Astrocyte (in vitro differentiated cells and primary cell): ENCODE measurements at regions not wholly inside any gene's neighbourhood (a gene's known extent, or its start where the extent isn't known, plus 50 kb on each side); places are given as distances from the start of the nearest gene placed in this dataset.

ENCODE experiments used
- DNase-seq: peaks from one replicate; pipeline ENCODE4 v3.0.0-alpha.2; 2010; ENCODE audit warnings: low read depth
- FAIRE-seq: peaks from 2 replicates; lab custom pipeline; 2011; peaks lifted over from hg19 to GRCh38; lab: Jason Lieb, UNC
- H2AFZ ChIP-seq: 2 replicates; pipeline ENCODE4 v1.6.0; 2012; ENCODE audit warnings: low read depth, low read length, inconsistent platforms
- H3K27ac ChIP-seq: 2 replicates; pipeline ENCODE4 v1.5.1; 2011; ENCODE audit warnings: low read depth, low read length, inconsistent platforms
- H3K27me3 ChIP-seq: 2 replicates; pipeline ENCODE4 v1.6.0; 2011; ENCODE audit warnings: low read length, inconsistent platforms; ENCODE audit not compliant: insufficient read depth
- H3K36me3 ChIP-seq: 2 replicates; pipeline ENCODE4 v1.5.1; 2011; ENCODE audit warnings: low read length, inconsistent platforms; ENCODE audit not compliant: insufficient read depth
- H3K4me1 ChIP-seq: 2 replicates; pipeline ENCODE4 v1.5.1; 2011; ENCODE audit warnings: low read length, inconsistent platforms; ENCODE audit not compliant: insufficient read depth
- H3K4me2 ChIP-seq: 2 replicates; pipeline ENCODE4 v1.6.0; 2012; ENCODE audit warnings: low read length, inconsistent platforms
- H3K4me3 ChIP-seq: 2 replicates; pipeline ENCODE4 v1.5.1; 2011; ENCODE audit warnings: low read depth, mild to moderate bottlenecking, low read length, inconsistent platforms; ENCODE audit not compliant: insufficient read depth
- H3K79me2 ChIP-seq: 2 replicates; pipeline ENCODE4 v1.6.0; 2012; ENCODE audit warnings: mild to moderate bottlenecking, low read length, inconsistent platforms; ENCODE audit not compliant: insufficient read depth
- H3K9ac ChIP-seq: 2 replicates; pipeline ENCODE4 v1.6.0; 2012; ENCODE audit warnings: mild to moderate bottlenecking, low read length, inconsistent platforms
- H3K9me3 ChIP-seq: 2 replicates; pipeline ENCODE4 v1.5.1; 2012; ENCODE audit warnings: low read depth, mild to moderate bottlenecking, low read length, inconsistent platforms; ENCODE audit not compliant: insufficient read depth
- H4K20me1 ChIP-seq: 2 replicates; pipeline ENCODE4 v1.6.0; 2012; ENCODE audit warnings: low read length, inconsistent platforms; ENCODE audit not compliant: insufficient read depth
- H3K27ac Mint-ChIP-seq: one replicate; pipeline ENCODE4 v1.8.0; 2021; ENCODE audit warnings: mild to moderate bottlenecking, mixed read lengths; ENCODE audit not compliant: unreplicated experiment
- H3K27me3 Mint-ChIP-seq: one replicate; pipeline ENCODE4 v1.8.0; 2021; ENCODE audit warnings: low read depth, mixed read lengths; ENCODE audit not compliant: unreplicated experiment
- H3K36me3 Mint-ChIP-seq: one replicate; pipeline ENCODE4 v1.8.0; 2021; ENCODE audit warnings: low read depth, mixed read lengths; ENCODE audit not compliant: unreplicated experiment
- H3K4me1 Mint-ChIP-seq: one replicate; pipeline ENCODE4 v1.8.0; 2021; ENCODE audit warnings: low read depth, mixed read lengths; ENCODE audit not compliant: unreplicated experiment
- H3K4me3 Mint-ChIP-seq: one replicate; pipeline ENCODE4 v1.8.0; 2021; ENCODE audit warnings: mild to moderate bottlenecking, moderate library complexity, mixed read lengths; ENCODE audit not compliant: unreplicated experiment
- H3K9me3 Mint-ChIP-seq: one replicate; pipeline ENCODE4 v1.8.0; 2021; ENCODE audit warnings: mild to moderate bottlenecking, mixed read lengths; ENCODE audit not compliant: unreplicated experiment
- CTCF ChIP-seq: IDR thresholded peaks from 2 replicates; pipeline ENCODE4 v1.5.1; 2011; ENCODE audit warnings: low read depth, mild to moderate bottlenecking, inconsistent platforms, low read length, moderate library complexity; ENCODE audit not compliant: insufficient read depth
- EZH2 ChIP-seq: IDR thresholded peaks from 2 replicates; pipeline ENCODE4 v1.6.1; 2012; ENCODE audit warnings: mild to moderate bottlenecking, low read length, inconsistent platforms; ENCODE audit not compliant: insufficient read depth

GRCh38 chr11:112563808-112564207 is 303.1 kb upstream of the PLET1 start:
- H3K4me1 ChIP-seq, result peaks cover 17% of the 10 kb centered on the region
- H2AFZ ChIP-seq, result no peak overlapping the region
- DNase-seq, result no peak
- Mint-ChIP-seq H3K9me3 (no peaks in the 10 kb centered on the region), H3K36me3 (no peaks in the 10 kb centered on the region), H3K4me1 (peaks cover 6% of the 10 kb centered on the region), H3K4me3 (no peak overlapping the region), H3K27me3 (peaks cover 2% of the 10 kb centered on the region), H3K27ac (no peak overlapping the region)
- H3K27me3 ChIP-seq, result no peaks in the 10 kb centered on the region
- H3K9ac ChIP-seq, result no peak overlapping the region
- no peak overlapping the region for H3K4me3 ChIP-seq
- TF ChIP-seq CTCF, result no peak
- H4K20me1 ChIP-seq, result no peaks in the 10 kb centered on the region
- H3K9me3 ChIP-seq, result no peaks in the 10 kb centered on the region
- FAIRE-seq, result no peak
- no peak overlapping the region for H3K4me2 ChIP-seq
- H3K36me3 ChIP-seq, result no peaks in the 10 kb centered on the region
- no peaks in the 10 kb centered on the region for H3K79me2 ChIP-seq
- H3K27ac ChIP-seq, result no peak overlapping the region

- H3K4me2 ChIP-seq, result peak overlapping the region; percentile 37
- peaks cover 12% of the 10 kb centered on the region for H3K4me1 ChIP-seq
- H2AFZ ChIP-seq, result no peak overlapping the region
- H3K9ac ChIP-seq, result peak overlapping the region; percentile 16
- no peak overlapping the region for H3K4me3 ChIP-seq
- Mint-ChIP-seq H3K27ac (no peak overlapping the region), H3K4me3 (no peak overlapping the region), H3K4me1 (peaks cover 6% of the 10 kb centered on the region), H3K36me3 (no peaks in the 10 kb centered on the region), H3K9me3 (no peaks in the 10 kb centered on the region), H3K27me3 (no peaks in the 10 kb centered on the region)
- H3K27me3 ChIP-seq, result peaks cover 3% of the 10 kb centered on the region
- H4K20me1 ChIP-seq, result no peaks in the 10 kb centered on the region
- no peak overlapping the region for H3K27ac ChIP-seq
- no peaks in the 10 kb centered on the region for H3K9me3 ChIP-seq
- no peaks in the 10 kb centered on the region for H3K79me2 ChIP-seq
- FAIRE-seq, result no peak
- peak; percentile 49 for DNase-seq
- no peaks in the 10 kb centered on the region for H3K36me3 ChIP-seq
- TF ChIP-seq CTCF (no peak), EZH2 (no peak)
Observed at GRCh38 chr11:112564228-112564955, 303.7 kb upstream of the PLET1 start.

DNA sequence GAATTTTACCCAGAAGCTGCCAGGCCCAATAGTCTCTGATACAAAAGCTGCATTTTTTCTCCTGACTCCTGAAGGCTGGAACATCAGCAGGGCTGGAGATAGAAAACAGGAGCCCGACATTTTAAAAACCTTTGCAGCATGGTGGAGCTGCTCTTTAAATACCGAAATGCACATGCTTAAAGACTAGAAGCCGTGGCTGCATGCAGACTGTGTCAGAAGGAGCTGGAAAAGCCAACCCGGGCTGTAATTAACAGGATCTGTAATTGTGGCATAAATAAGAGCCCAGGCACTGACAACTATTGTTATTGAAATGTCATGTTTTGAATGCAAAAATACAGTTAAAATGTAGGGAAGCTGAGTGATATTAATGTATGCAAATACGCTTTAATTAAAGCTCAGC is 304.9 kb upstream of the PLET1 start:
- peaks cover 6% of the 10 kb centered on the region for H3K4me1 Mint-ChIP-seq
- TF ChIP-seq CTCF (no peak), EZH2 (no peak)
- H2AFZ ChIP-seq, result no peak overlapping the region
- H3K9me3 ChIP-seq, result no peaks in the 10 kb centered on the region
- no peak overlapping the region for H3K4me3 Mint-ChIP-seq
- DNase-seq (no peak), FAIRE-seq (no peak)
- no peaks in the 10 kb centered on the region for H3K36me3 ChIP-seq
- no peak overlapping the region for H3K27ac Mint-ChIP-seq
- H3K4me1 ChIP-seq, result peaks cover 12% of the 10 kb centered on the region
- H3K27ac ChIP-seq, result no peak overlapping the region
- no peaks in the 10 kb centered on the region for H3K36me3 Mint-ChIP-seq
- peaks cover 4% of the 10 kb centered on the region for H3K27me3 Mint-ChIP-seq
- no peak overlapping the region for H3K4me2 ChIP-seq
- H3K79me2 ChIP-seq, result no peaks in the 10 kb centered on the region
- H3K9me3 Mint-ChIP-seq, result no peaks in the 10 kb centered on the region
- no peak overlapping the region for H3K4me3 ChIP-seq
- peaks cover 5% of the 10 kb centered on the region for H3K27me3 ChIP-seq
- no peaks in the 10 kb centered on the region for H4K20me1 ChIP-seq
- no peak overlapping the region for H3K9ac ChIP-seq
